CD1c-positive myeloid dendritic cell (primary cell): ENCODE measurements at regions not wholly inside any gene's neighbourhood (a gene's known extent, or its start where the extent isn't known, plus 50 kb on each side); places are given as distances from the start of the nearest gene placed in this dataset.

Experiments used
- DNase-seq: peaks from one replicate; pipeline ENCODE4 v3.0.0-alpha.2; 2016; ENCODE audit errors: extremely low spot score

GRCh38 chr14:104319491-104320241, 181.3 kb downstream of the KIF26A start:
- DNase-seq, result no peak

- no peak for DNase-seq
Observed at GRCh38 chr14:104320611-104321086, 182.3 kb downstream of the KIF26A start.

- DNase-seq, result no peak
Observed at GRCh38 chr14:104321088-104321801, 182.9 kb downstream of the KIF26A start.

GRCh38 chr14:104321802-104322130, 183.4 kb downstream of the KIF26A start:
- DNase-seq, result no peak

GRCh38 chr14:104322531-104323366, 184.4 kb downstream of the KIF26A start:
- no peak for DNase-seq

- DNase-seq, result no peak
Observed at GRCh38 chr14:104323551-104324175, 185.3 kb downstream of the KIF26A start.

GRCh38 chr14:104326848-104327247, 188.5 kb downstream of the KIF26A start:
- no peak for DNase-seq

- DNase-seq, result no peak
Observed at GRCh38 chr14:104328607-104329006, 190.2 kb downstream of the KIF26A start.

- no peak for DNase-seq
Observed at GRCh38 chr14:104329793-104330192, 191.4 kb downstream of the KIF26A start.

GRCh38 chr14:104331871-104332605, 193.7 kb downstream of the KIF26A start:
- no peak for DNase-seq

GRCh38 chr14:104332634-104333270, 194.4 kb downstream of the KIF26A start:
- DNase-seq, result no peak

GRCh38 chr14:104333646-104334423, 195.4 kb downstream of the KIF26A start:
- DNase-seq, result no peak

- DNase-seq, result no peak
Observed at GRCh38 chr14:104334424-104335161, 196.2 kb downstream of the KIF26A start.

GRCh38 chr14:104335176-104335575, 196.8 kb downstream of the KIF26A start:
- DNase-seq, result no peak

GRCh38 chr14:104335611-104336010, 197.2 kb downstream of the KIF26A start:
- no peak for DNase-seq

- no peak for DNase-seq
Observed at GRCh38 chr14:104337351-104337750, 199.0 kb downstream of the KIF26A start.

- DNase-seq, result no peak
Observed at GRCh38 chr14:104339361-104339760, 201.0 kb downstream of the KIF26A start.

- DNase-seq, result no peak
Observed at GRCh38 chr14:104339829-104340228, 201.4 kb downstream of the KIF26A start.
